ENCODE measurements at regions not wholly inside any gene's neighbourhood (a gene's known extent, or its start where the extent isn't known, plus 50 kb on each side); places are given as distances from the start of the nearest gene placed in this dataset.

- Histone ChIP-seq H3K9ac (ENCODE audit: extremely low read depth, low read length, poor library complexity, severe bottlenecking) (no peak overlapping the region), H3K4me3 (ENCODE audit: low read length) (no peak overlapping the region), H3K9me3 (ENCODE audit: control insufficient read depth, low read length) (no peaks in the 10 kb centered on the region), H3K27me3 (ENCODE audit: control insufficient read depth, insufficient read depth, low read length, poor library complexity, severe bottlenecking) (no peaks in the 10 kb centered on the region), H3K36me3 (ENCODE audit: control insufficient read depth, insufficient read depth, low read length) (no peaks in the 10 kb centered on the region), H3K4me1 (ENCODE audit: control insufficient read depth, insufficient read depth, low read length) (no peaks in the 10 kb centered on the region), H3K27ac (ENCODE audit: low read depth, low read length) (no peak overlapping the region)
- TF ChIP-seq CTCF (conservative IDR thresholded peaks at IDR 0.05) = no peak
- no peaks in the 10 kb centered on the region for H3K9me3 Mint-ChIP-seq
- no peaks in the 10 kb centered on the region for H3K36me3 Mint-ChIP-seq (ENCODE audit: low read depth)
- no peak for DNase-seq
- WGBS, 2 experiments (ENCODE audit: insufficient coverage in 1 of 2, insufficient read length in 1 of 2) = 74% methylated on average over 2 of the region's 2 CpGs; no CpG with 5 or more reads in 1 of the 2 experiments
- H3K27ac Mint-ChIP-seq = no peak overlapping the region
- H3K4me3 Mint-ChIP-seq = no peak overlapping the region
- H3K27me3 Mint-ChIP-seq (ENCODE audit: insufficient read depth) = no peaks in the 10 kb centered on the region
- H3K4me1 Mint-ChIP-seq = peaks cover 4% of the 10 kb centered on the region
These were observed 92.4 kb upstream of the DPT start for GRCh38 chr1:168821434-168821833.

- Mint-ChIP-seq H3K9me3 (no peaks in the 10 kb centered on the region), H3K27ac (no peak overlapping the region), H3K4me1 (peaks cover 4% of the 10 kb centered on the region), H3K4me3 (no peak overlapping the region), H3K27me3 (ENCODE audit: insufficient read depth) (no peaks in the 10 kb centered on the region), H3K36me3 (ENCODE audit: low read depth) (no peaks in the 10 kb centered on the region)
- Histone ChIP-seq H3K27ac (ENCODE audit: low read depth, low read length) (no peak overlapping the region), H3K4me3 (ENCODE audit: low read length) (no peak overlapping the region), H3K36me3 (ENCODE audit: control insufficient read depth, insufficient read depth, low read length) (no peaks in the 10 kb centered on the region), H3K9ac (ENCODE audit: extremely low read depth, low read length, poor library complexity, severe bottlenecking) (no peak overlapping the region), H3K27me3 (ENCODE audit: control insufficient read depth, insufficient read depth, low read length, poor library complexity, severe bottlenecking) (no peaks in the 10 kb centered on the region), H3K4me1 (ENCODE audit: control insufficient read depth, insufficient read depth, low read length) (no peaks in the 10 kb centered on the region), H3K9me3 (ENCODE audit: control insufficient read depth, low read length) (no peaks in the 10 kb centered on the region)
- WGBS, 2 experiments (ENCODE audit: insufficient coverage in 1 of 2, insufficient read length in 1 of 2) = 92% methylated on average over 2 of the region's 2 CpGs; no CpG with 5 or more reads in 1 of the 2 experiments
- DNase-seq = no peak
- no peak for TF ChIP-seq CTCF (conservative IDR thresholded peaks at IDR 0.05)
These were observed 93.9 kb upstream of the DPT start for GRCh38 chr1:168822911-168823310.

DNA sequence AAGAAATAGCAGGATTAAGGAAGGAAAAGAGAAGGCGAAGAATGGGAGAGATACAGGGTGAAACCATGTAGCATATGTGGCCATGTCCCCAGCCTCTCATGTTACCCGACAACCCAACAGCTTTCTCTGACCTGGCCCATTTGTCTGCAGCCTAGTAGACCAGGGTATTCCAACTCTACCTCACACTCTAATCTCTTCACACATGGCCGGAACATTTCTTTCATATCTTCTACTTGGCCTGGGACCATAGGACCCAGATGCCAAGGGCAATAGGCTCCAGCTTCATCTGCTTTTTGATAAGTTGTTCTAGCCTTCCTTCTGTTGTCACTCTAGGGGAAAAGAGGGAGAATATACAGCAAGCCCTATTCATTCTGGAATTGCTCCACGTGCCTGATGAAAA lies 95.0 kb upstream of the DPT start:
- Histone ChIP-seq H3K9me3 (ENCODE audit: control insufficient read depth, low read length) (no peaks in the 10 kb centered on the region), H3K4me3 (ENCODE audit: low read length) (no peak overlapping the region), H3K36me3 (ENCODE audit: control insufficient read depth, insufficient read depth, low read length) (no peaks in the 10 kb centered on the region), H3K4me1 (ENCODE audit: control insufficient read depth, insufficient read depth, low read length) (no peaks in the 10 kb centered on the region), H3K27ac (ENCODE audit: low read depth, low read length) (no peak overlapping the region), H3K27me3 (ENCODE audit: control insufficient read depth, insufficient read depth, low read length, poor library complexity, severe bottlenecking) (no peaks in the 10 kb centered on the region), H3K9ac (ENCODE audit: extremely low read depth, low read length, poor library complexity, severe bottlenecking) (no peak overlapping the region)
- 89% methylated on average over 4 of the region's 4 CpGs; no CpG with 5 or more reads in 1 of the 2 experiments for WGBS, 2 experiments (ENCODE audit: insufficient coverage in 1 of 2, insufficient read length in 1 of 2)
- no peaks in the 10 kb centered on the region for H3K36me3 Mint-ChIP-seq (ENCODE audit: low read depth)
- H3K27ac Mint-ChIP-seq = no peak overlapping the region
- no peaks in the 10 kb centered on the region for H3K27me3 Mint-ChIP-seq (ENCODE audit: insufficient read depth)
- TF ChIP-seq CTCF (conservative IDR thresholded peaks at IDR 0.05) = no peak
- no peaks in the 10 kb centered on the region for H3K9me3 Mint-ChIP-seq
- H3K4me3 Mint-ChIP-seq = no peak overlapping the region
- DNase-seq = no peak
- peaks cover 5% of the 10 kb centered on the region for H3K4me1 Mint-ChIP-seq

All from endodermal cell (in vitro differentiated cells).